ENCODE measurements at regions not wholly inside any gene's neighbourhood (a gene's known extent, or its start where the extent isn't known, plus 50 kb on each side); places are given as distances from the start of the nearest gene placed in this dataset.

GRCh38 chrX:10679387-10679786 is 59.0 kb upstream of the MID1 start:
- TF ChIP-seq CTCF (IDR thresholded peaks at IDR 0.05; ENCODE audit: insufficient read depth, low read depth, low read length) = no peak
- no peak for TF ChIP-seq EZH2 (IDR thresholded peaks at IDR 0.05; ENCODE audit: insufficient read depth, low read length)

Data from astrocyte (in vitro differentiated cells and primary cell).